OCI-LY3 (cell line): ENCODE measurements at regions not wholly inside any gene's neighbourhood (a gene's known extent, or its start where the extent isn't known, plus 50 kb on each side); places are given as distances from the start of the nearest gene placed in this dataset.

Experiments used
- H2AFZ ChIP-seq: fragments of 200-600, 300-600 bp; shearing (Covaris generic); 2 replicates; pipeline ENCODE4 v1.6.0; 2014; ENCODE audit warnings: antibody characterized with exemption, low read depth, low read length
- H3K27ac ChIP-seq: fragments of 200-600, 300-600 bp; sonication (generic); 2 replicates; pipeline ENCODE4 v1.5.1; 2014; ENCODE audit warnings: mild to moderate bottlenecking, low read length, moderate library complexity, mixed read lengths
- H3K27me3 ChIP-seq: fragments of 200-600, 300-600 bp; sonication (generic); 2 replicates; pipeline ENCODE4 v1.6.1; 2014; ENCODE audit warnings: low read depth, low read length, mixed read lengths
- H3K36me3 ChIP-seq: fragments of 200-600, 300-600 bp; sonication (generic); replicated peaks from 2 replicates; pipeline ENCODE3; 2014; ENCODE audit warnings: low read depth, low read length, mixed read lengths
- H3K4me1 ChIP-seq: fragments of 300-600, 200-600 bp; sonication (generic); 2 replicates; pipeline ENCODE4 v1.6.1; 2014; ENCODE audit warnings: low read length, mixed read lengths
- H3K4me2 ChIP-seq: fragments of 200-600, 300-600 bp; sonication (generic); 2 replicates; pipeline ENCODE4 v1.6.1; 2014; ENCODE audit warnings: low read length, mixed read lengths
- H3K4me3 ChIP-seq: fragments of 300-600, 200-600 bp; sonication (generic); 2 replicates; pipeline ENCODE4 v1.5.1; 2014; ENCODE audit warnings: antibody characterized with exemption, mild to moderate bottlenecking, low read length, moderate library complexity
- H3K79me2 ChIP-seq: fragments of 300-600, 200-600 bp; shearing (Covaris generic); 2 replicates; pipeline ENCODE4 v1.6.1; 2014; ENCODE audit warnings: mild to moderate bottlenecking, low read length, mixed read lengths
- H3K9ac ChIP-seq: fragments of 300-600, 200-600 bp; shearing (Covaris generic); 2 replicates; pipeline ENCODE4 v1.6.0; 2014; ENCODE audit warnings: mild to moderate bottlenecking, low read length, moderate library complexity
- H3K9me3 ChIP-seq: fragments of 200-600, 300-600 bp; shearing (Covaris generic); 2 replicates; pipeline ENCODE4 v1.6.1; 2014; ENCODE audit warnings: low read length, mixed read lengths; ENCODE audit not compliant: insufficient read depth
- H4K20me1 ChIP-seq: fragments of 200-600, 300-600 bp; sonication (generic); 2 replicates; pipeline ENCODE4 v1.6.1; 2016; ENCODE audit warnings: low read length, mixed read lengths; ENCODE audit not compliant: insufficient read depth
- EZH2phosphoT487 ChIP-seq: fragments of 200-600 bp; shearing (Covaris generic); IDR thresholded peaks from 2 replicates; pipeline ENCODE4 v1.6.1; 2018; ENCODE audit warnings: antibody characterized with exemption, mixed run types, low read depth
- TF ChIP-seq, protein P1 (sequence below): fragments of 200-600, 300-600 bp; sonication (generic); IDR thresholded peaks from 2 replicates; pipeline ENCODE4 v1.5.1; 2014; ENCODE audit warnings: antibody characterized with exemption, low read length, low read depth

DNA sequence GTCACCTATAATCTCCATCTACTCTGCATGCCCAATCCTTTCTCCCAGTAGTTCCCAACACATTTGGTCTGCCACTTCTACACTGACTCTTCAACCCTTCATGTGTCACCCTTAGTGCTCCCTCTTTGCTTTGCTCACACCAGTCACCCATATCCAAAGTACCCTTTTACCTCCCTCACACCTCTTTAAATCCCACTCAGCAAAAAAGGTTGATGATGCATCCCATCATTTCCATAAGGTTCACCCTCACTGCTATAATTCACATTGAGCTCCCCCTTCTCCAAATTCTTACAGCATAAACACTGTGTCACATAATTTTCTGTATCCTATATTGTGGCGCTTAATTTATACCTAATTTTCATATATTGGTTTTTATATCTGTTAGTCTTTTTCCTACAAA is 83.8 kb upstream of the ATP1B1 start:
- no peaks in the 10 kb centered on the region for H3K9me3 ChIP-seq
- H2AFZ ChIP-seq = no peak overlapping the region
- no peak overlapping the region for H3K4me2 ChIP-seq
- H3K36me3 ChIP-seq = no peaks in the 10 kb centered on the region
- peaks cover 47% of the 10 kb centered on the region for H3K4me1 ChIP-seq
- H4K20me1 ChIP-seq = no peaks in the 10 kb centered on the region
- no peaks in the 10 kb centered on the region for H3K27me3 ChIP-seq
- TF ChIP-seq, protein P1, sequence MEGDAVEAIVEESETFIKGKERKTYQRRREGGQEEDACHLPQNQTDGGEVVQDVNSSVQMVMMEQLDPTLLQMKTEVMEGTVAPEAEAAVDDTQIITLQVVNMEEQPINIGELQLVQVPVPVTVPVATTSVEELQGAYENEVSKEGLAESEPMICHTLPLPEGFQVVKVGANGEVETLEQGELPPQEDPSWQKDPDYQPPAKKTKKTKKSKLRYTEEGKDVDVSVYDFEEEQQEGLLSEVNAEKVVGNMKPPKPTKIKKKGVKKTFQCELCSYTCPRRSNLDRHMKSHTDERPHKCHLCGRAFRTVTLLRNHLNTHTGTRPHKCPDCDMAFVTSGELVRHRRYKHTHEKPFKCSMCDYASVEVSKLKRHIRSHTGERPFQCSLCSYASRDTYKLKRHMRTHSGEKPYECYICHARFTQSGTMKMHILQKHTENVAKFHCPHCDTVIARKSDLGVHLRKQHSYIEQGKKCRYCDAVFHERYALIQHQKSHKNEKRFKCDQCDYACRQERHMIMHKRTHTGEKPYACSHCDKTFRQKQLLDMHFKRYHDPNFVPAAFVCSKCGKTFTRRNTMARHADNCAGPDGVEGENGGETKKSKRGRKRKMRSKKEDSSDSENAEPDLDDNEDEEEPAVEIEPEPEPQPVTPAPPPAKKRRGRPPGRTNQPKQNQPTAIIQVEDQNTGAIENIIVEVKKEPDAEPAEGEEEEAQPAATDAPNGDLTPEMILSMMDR = no peak
- TF ChIP-seq EZH2phosphoT487 = no peak
- H3K4me3 ChIP-seq = no peak overlapping the region
- H3K27ac ChIP-seq = no peak overlapping the region
- no peaks in the 10 kb centered on the region for H3K79me2 ChIP-seq
- no peak overlapping the region for H3K9ac ChIP-seq

DNA sequence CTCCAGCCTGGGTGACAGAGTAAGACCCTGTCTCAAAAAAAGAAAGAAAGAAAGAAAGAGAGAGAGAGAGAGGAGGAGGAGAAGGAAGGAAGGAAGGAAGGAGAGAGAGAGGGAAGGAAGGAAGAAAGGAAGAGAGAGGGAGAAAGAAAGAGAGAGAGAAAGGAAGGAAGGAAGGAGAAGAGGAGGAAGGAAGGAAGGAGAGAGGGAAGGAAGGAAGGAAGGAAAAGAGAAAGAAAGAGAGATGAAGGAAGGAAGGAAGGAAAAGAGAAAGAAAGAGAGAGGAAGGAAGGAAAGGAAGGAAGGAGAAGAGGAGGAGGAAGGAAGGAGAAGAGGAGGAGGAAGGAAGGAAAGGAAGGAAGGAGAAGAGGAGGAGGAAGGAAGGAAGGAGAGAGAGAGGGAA is 82.2 kb upstream of the ATP1B1 start:
- H3K27ac ChIP-seq = peak overlapping the region; percentile 77
- no peaks in the 10 kb centered on the region for H3K27me3 ChIP-seq
- no peak overlapping the region for H3K9ac ChIP-seq
- peaks cover 54% of the 10 kb centered on the region for H3K4me1 ChIP-seq
- H2AFZ ChIP-seq = no peak overlapping the region
- no peaks in the 10 kb centered on the region for H3K9me3 ChIP-seq
- H3K4me2 ChIP-seq = peak overlapping the region; percentile 62
- H3K36me3 ChIP-seq = no peaks in the 10 kb centered on the region
- no peak for TF ChIP-seq EZH2phosphoT487
- TF ChIP-seq, protein P1 = no peak
- no peak overlapping the region for H3K4me3 ChIP-seq
- H4K20me1 ChIP-seq = no peaks in the 10 kb centered on the region
- no peaks in the 10 kb centered on the region for H3K79me2 ChIP-seq

DNA sequence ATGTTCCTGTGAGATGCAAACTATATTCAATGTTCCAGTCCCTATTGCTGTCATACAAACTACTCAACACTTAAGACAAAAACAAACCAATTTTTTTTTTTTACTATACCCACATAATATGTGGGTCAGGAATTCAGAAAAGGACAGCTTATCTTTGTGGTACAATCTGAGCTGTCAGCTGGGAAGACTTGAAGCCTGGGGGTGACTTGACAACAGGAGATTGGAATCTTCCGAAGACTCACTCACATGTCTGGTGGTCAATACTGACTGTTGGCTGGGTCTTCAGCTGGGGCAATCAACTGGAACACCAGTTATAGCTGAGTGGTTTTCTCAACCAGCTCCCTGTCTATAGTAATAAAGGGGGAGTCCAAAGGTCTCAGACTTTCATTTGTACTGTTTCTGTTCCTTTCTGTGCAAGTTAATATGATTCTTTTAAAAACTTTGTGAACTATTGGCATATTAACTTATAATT is 81.7 kb upstream of the ATP1B1 start:
- Histone ChIP-seq H3K9ac (peak overlapping the region; percentile 58), H3K27me3 (no peaks in the 10 kb centered on the region), H3K9me3 (no peaks in the 10 kb centered on the region), H2AFZ (0 out of 2 replicates have a peak overlapping the region, but pooled peaks have one; percentile 0), H3K4me2 (peak overlapping the region; percentile 62), H3K4me1 (peaks cover 51% of the 10 kb centered on the region), H3K36me3 (no peaks in the 10 kb centered on the region), H3K79me2 (no peaks in the 10 kb centered on the region), H3K4me3 (peak overlapping the region; percentile 41), H3K27ac (peak overlapping the region; percentile 77), H4K20me1 (no peaks in the 10 kb centered on the region)
- TF ChIP-seq, protein P1 = no peak
- no peak for TF ChIP-seq EZH2phosphoT487

DNA sequence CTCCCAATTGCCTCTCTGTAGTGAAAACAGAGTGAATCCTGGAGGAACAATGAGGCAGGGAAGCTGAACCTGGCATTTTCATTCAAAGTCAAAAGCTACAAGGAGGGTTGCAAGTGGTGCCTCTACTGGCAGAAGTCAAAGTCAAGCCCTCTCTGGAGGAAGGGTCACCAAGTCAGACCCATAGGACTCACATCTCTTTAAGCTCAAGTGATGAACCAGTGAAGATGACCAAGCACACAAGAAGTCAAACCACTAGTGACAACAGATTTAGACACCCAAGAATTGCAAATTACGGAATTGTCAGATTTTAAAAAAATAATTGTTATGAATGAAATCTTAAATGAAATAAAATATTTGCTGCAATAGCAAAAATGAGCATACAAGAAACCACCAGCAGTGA is 81.1 kb upstream of the ATP1B1 start:
- no peak for TF ChIP-seq EZH2phosphoT487
- TF ChIP-seq, protein P1 = peak; percentile 26
- no peaks in the 10 kb centered on the region for H3K9me3 ChIP-seq
- H2AFZ ChIP-seq = 0 out of 2 replicates have a peak overlapping the region, but pooled peaks have one; percentile 0
- H3K79me2 ChIP-seq = no peaks in the 10 kb centered on the region
- no peaks in the 10 kb centered on the region for H3K36me3 ChIP-seq
- H3K4me1 ChIP-seq = peaks cover 47% of the 10 kb centered on the region
- no peaks in the 10 kb centered on the region for H3K27me3 ChIP-seq
- peak overlapping the region; percentile 41 for H3K4me3 ChIP-seq
- H3K27ac ChIP-seq = peak overlapping the region; percentile 77
- H4K20me1 ChIP-seq = no peaks in the 10 kb centered on the region
- H3K9ac ChIP-seq = peak overlapping the region; percentile 58
- peak overlapping the region; percentile 62 for H3K4me2 ChIP-seq
